ENCODE measurements at regions not wholly inside any gene's neighbourhood (a gene's known extent, or its start where the extent isn't known, plus 50 kb on each side); places are given as distances from the start of the nearest gene placed in this dataset.
A peak's percentile ranks its signal among the peaks of the same experiment; 100 is the strongest.
"Not testable (repeated sequence)": the region's sequence is repeated elsewhere in the genome, so short reads cannot be mapped to it uniquely, and the experiment has no call there.

DNA sequence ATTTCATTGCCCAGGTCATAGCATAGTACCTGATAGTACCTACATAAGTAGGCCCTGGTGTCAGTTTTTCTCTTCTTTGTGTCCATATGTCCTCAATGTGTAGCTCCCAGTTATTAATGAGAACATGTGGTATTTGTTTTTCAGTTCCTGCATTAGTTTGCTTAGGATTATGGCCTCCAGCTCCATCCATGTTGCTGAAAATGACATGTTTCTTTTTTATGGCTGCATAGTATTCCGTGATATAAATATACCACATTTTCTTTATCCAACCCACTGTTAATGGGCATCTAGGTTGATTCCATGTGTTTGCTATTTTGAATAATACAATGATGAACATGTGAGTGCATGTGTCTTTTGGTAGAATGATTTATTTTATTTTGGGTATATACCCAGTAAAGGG is 641.6 kb downstream of the RFPL4B start:
- DNase-seq (ENCODE audit: low read depth) = no peak

DNA sequence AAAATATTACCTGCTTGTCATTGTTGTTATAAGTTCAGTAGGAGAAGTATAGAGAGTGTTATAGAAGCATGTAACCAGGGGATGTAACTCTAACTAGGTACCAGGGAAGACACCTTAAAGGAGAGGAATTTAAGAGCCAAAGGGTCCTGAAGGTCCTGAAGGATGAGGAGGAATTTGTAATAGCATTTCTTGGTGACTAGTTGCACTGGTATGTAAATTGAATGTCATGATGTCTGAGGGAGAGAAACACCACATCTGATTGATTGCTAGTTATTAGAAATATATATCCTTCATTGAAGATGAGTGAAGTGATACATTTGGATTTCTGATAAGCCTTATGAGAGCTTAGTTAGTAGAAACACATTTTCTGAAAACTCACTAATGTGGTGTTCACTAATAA is 643.8 kb downstream of the RFPL4B start:
- peak; percentile 48 for DNase-seq (ENCODE audit: low read depth)

GRCh38 chr6:112991912-112992311 is 644.8 kb downstream of the RFPL4B start:
- no peak for DNase-seq (ENCODE audit: low read depth)

DNA sequence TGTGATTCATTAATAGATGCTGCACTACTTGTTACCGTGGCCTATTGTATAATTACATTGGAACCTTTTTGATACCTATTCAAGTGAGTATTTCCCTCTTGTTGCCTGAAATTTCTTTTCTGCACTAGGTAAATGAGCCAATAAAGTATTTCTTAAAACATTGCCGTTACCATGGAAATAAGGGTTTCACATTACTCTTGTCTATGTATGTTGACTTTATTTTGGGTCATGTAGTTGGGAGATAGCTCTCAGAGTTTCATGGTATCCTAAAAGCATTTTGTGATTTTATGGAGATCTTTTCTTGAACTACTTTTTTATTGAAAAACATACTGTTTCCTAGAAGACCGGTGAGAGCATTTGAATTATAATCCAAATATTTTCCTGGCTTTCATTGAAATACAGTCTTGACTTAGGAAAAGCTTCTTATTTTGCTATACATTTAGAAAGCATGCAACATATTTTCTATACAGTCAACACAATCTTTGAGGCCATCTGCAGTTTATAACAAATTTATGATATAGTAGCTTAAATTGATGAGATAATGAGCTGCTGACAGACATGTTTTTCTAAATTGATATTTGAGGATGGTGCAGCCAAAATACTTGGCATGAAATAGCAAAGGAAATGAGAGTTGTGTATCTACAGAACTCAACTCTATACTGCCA is 650.4 kb downstream of the RFPL4B start:
- no peak for DNase-seq (ENCODE audit: low read depth)

DNA sequence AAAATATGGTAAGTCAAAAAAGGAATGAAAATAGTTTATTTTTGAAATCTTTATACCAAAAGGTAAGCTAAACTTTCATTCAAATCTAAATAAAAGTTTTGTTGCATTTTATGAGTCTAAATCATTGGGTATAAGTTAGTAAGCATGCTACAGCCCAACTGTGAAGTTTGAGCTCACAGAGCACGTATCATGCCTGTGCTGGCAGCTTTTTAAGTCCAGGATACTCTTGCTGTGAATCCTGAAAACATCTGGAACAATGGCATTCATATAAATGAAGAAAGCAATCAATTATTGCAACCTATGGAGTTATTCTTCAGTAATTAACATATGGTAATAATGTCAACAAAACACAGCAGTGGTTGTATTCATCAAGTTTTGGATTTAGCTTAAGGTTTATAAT is 656.9 kb downstream of the RFPL4B start:
- DNase-seq (ENCODE audit: low read depth) = no peak

- DNase-seq (ENCODE audit: low read depth) = no peak
Observed at GRCh38 chr6:113004470-113005270, 657.5 kb downstream of the RFPL4B start.

- no peak for DNase-seq (ENCODE audit: low read depth)
Observed at GRCh38 chr6:113006494-113006893, 659.4 kb downstream of the RFPL4B start.

DNA sequence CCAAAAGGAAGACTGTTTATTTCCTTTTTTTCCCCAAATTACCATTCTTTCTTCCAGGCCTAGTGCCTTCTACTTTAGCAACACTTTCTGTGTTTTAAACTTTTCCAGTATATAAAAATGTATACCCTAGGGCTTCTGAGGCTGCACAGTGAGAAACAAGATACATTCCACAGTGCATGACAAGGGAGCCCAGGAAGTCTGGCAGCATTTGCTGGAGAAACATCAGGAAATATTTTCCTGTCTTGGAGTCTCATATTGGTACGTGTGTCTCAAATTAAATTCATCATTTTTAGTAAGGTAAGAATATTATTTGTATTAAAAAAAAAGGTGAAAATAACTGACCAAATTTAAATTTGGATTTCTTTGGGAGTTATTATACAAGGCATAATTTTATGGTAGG is 662.6 kb downstream of the RFPL4B start:
- peak; percentile 33 for DNase-seq (ENCODE audit: low read depth)

DNA sequence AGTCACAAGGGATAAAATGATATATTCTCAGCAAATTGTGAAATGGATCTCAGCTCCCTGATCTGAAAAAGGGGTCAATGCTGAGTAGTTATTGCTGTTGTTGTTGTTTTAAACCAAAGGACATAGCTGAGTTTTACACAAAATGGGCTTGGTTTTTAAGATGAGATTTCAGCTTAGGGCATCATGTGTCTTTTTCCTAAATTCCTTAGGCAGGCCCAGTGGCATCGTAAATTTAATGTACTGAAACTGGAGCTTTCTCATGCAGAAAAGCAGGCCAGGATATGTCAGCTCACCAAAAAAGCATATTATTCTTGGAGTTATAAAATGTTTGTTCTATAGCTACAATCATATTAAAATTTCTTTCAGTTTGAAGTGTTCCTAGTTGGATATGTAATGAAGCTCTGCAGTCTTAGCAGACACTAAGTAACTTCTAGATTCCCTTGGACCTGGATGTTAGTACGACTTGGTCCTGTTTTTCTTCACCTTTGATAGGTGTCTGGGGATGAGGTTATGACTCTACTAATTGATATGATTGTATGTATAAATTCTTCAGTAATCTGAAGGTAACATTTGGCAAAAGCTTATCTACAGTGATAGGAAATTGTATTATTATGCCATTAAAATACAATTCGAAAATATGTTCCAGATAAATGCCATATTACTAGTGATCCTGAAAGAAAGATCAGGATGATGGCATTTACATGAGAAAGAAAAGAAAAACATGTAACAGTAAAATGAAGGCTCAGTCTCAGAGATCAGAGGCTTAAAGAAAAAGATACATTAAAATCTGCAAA is 663.3 kb downstream of the RFPL4B start:
- no peak for DNase-seq (ENCODE audit: low read depth)

DNA sequence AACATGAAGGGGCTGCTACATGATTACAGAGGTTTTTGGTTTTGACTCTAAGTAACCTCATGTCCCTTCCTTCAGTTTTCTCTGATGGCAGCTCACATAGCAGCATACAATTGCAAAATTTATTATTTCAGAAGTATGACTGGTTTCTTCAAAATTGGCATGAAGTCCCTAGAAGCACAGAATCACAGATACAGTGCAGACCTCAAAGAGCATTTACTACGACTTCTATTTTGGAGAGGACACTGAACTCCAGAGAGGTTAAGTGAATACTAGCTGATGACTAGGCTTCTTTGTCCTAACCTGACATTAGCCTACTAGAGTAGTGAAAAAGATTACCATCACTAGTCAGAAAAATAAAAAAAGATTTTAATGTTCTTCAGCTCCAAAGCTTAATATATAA is 664.3 kb downstream of the RFPL4B start:
- no peak for DNase-seq (ENCODE audit: low read depth)

DNA sequence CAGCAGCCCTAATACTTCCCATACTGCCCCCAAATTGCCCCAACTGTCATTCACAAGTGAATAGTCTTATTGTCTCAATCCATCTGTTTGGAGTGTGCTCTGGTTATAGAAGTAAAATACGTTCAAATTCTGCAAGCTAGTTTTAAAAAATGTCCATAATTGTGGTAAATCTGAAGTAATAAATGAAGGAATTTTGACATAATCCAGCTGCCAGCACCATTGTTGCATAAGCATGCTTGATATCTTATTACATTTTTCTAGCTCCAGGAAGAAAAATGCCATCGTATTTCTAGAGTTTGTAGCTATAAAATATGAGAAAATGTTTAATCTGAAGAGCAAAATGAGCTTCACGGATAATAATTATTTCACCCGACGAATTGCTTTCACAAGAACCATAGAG is 664.7 kb downstream of the RFPL4B start:
- no peak for DNase-seq (ENCODE audit: low read depth)

GRCh38 chr6:113015249-113015648 is 668.1 kb downstream of the RFPL4B start:
- peak; percentile 73 for DNase-seq (ENCODE audit: low read depth)

DNA sequence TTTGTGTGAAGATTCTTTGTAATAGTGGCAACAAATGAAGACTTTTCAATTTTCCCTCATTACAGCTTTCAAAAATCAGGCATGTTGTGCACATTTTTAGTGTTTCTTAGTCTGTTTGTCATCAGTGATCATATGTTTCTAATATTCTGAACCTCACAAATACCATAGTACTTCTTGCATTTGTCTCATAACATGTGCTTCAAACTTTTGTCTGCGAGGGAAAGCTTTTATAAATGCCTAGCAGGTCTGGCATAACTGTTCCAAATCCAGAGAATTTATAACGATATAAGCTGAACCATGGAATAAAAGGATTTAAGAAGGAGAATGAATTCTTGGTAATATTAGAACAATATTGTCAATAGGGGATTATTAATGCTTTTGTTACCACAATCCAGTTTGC is 670.2 kb downstream of the RFPL4B start:
- no peak for DNase-seq (ENCODE audit: low read depth)

DNA sequence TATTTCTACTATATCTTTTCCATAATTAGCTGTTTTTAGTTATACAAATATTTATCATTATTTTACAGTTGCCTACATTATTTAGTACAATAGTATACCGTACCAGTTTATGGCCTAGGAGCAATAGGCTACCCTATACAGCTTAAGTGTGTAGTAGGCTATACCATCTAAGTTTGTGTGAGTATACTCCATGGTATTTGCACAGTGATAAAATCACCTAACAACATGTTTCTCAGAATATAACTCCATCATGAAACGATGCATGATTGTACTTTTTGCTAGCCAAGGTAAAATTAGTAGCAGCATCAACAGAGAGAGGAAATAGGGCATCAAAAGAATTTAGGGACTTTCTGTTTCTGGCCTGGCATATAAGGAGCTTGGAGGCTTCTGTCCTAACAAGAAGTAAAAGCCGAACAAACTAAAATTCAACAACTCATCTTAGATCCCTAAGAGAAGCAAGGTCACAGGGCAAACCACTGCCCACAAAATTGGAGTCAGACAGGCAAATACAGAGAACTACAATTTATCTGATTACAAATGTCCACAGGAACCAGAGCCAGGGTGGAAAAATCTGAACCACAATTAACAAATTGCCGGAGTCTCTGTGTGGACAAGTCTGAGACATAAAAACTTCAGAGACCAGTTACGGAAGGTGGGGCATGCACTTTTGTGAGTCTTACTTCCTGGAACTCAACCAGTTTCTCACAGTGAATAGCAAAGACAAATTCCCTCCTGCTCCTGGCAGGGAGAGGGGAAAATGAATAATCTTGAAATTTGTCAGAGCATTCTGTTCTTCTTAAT is 671.4 kb downstream of the RFPL4B start:
- peak; percentile 59 for DNase-seq (ENCODE audit: low read depth)

GRCh38 chr6:113019176-113019575 is 672.0 kb downstream of the RFPL4B start:
- no peak for DNase-seq (ENCODE audit: low read depth)

DNA sequence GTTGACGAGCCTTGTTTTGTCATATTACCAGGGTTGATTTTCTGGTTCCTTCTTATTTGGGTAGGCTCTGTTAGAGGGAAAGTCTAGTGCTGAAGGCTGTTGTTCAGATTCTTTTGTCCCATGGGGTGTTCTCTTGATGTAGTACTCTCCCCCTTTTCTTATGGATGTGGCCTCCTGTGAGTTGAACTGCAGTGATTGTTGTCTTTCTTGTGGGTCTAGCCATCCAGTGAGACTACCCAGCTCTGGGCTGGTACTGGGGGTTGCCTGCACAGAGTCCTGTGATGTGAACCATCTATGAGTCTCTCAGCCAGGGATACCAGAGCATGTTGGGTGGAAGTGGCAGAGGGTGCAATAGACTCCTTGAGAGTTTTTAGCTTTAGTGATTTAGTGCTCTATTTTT is 680.6 kb downstream of the RFPL4B start:
- DNase-seq (ENCODE audit: low read depth) = no peak

DNA sequence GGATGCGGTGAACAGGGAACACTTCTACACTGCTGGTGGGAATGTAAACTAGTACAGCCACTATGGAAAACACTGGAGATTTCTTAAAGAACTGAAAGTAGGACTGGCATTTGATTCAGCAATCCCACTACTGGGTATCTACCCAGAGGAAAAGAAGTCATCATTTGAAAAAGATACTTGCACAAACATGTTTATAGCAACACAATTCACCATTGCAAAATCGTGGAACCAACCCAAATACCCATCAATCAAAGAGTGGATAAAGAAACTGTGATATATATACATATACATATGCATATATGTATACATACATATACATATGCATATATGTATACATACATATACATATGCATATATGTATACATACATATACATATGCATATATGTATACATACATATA is 682.0 kb downstream of the RFPL4B start:
- not testable (repeated sequence) for DNase-seq (ENCODE audit: low read depth)

DNA sequence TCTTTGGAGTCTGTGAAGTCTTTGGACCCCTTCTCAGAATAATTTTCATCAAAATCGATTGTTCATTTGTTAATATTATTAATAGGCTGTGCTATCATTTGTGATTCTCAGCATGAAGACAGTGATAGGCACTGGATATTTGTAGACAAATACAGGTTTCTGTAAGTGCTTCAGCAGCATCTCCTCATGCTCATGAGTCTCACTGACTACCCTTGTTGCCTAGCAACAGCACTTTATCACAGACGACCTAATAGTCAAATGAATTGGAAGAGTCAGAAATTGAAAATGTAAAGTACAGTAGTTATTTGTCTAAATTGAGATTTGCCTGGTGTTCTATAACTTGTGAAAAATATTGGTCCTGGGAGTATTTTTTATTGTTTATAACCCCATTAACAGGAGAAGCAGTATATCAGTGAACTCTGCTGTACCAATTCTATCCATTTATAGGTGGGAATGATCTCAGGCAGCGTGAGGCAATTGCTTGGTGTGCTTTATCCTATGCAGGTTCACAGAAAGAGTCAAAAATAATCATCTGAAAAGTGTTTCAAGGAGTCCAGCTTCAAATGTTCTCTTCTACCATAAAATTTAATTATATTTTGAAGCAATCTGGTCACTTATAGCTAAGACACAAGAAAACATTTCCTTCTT is 684.6 kb downstream of the RFPL4B start:
- DNase-seq (ENCODE audit: low read depth) = peak; percentile 16

DNA sequence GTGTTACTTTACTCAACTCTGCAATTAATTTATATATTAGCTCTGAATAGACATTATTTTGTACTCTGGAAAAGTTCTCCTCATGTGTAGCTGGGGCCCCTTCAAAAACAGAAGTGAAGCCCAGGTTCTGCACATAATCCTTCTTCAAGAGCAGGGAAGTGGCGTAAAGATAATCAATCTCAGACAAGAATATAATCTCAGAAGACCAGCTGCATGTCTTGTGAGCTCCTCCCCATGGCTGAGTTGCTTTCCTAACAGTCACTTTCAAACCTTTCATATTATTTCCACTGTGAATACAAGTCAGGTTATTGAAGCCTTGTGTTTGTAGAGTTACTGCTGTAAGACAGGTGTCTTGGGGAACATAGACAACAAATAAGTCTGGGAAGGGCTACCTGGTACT is 691.9 kb downstream of the RFPL4B start:
- DNase-seq (ENCODE audit: low read depth) = no peak

DNA sequence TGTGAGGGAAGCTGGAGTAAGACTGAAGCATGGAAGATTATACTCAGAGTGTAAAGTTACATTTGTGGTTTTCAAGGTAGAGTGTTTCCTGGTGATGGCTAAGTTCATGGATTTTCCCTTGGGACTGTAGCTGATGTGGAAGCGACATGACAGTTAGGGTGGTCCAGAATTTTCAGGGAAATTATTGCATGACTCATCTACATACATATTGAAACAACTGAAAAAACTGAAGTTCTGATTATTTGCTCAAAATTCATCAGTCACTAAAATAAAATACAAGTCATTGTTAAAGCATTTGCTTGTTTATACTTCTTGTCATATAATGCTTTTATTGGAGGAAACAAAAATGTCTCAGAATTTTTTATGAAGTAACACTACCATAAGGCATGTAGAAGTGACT is 700.0 kb downstream of the RFPL4B start:
- peak; percentile 92 for DNase-seq (ENCODE audit: low read depth)

- DNase-seq (ENCODE audit: low read depth) = peak; percentile 49
Observed at GRCh38 chr6:113047932-113048331, 700.8 kb downstream of the RFPL4B start.

- DNase-seq (ENCODE audit: low read depth) = no peak
Observed at GRCh38 chr6:113048741-113049140, 701.6 kb downstream of the RFPL4B start.

Measured in ELR (cell line).